PC-9 (cell line): ENCODE measurements at regions not wholly inside any gene's neighbourhood (a gene's known extent, or its start where the extent isn't known, plus 50 kb on each side); places are given as distances from the start of the nearest gene placed in this dataset.

ENCODE experiments used
- BruUV-seq: library from RNA; stranded (reverse); fragments of 400-500 nt; replicated peaks from 2 replicates; lab custom pipeline; 2021; lab: Mats Ljungman, UMichigan
- CTCF ChIA-PET: fragments of 300-600 bp; sonication (Branson Sonifier 250); formaldehyde crosslinking; loops from one replicate; lab custom pipeline; 2022; ENCODE audit warnings: antibody characterized with exemption; lab: Charles Lee
- POLR2A ChIA-PET: fragments of 300-600 bp; sonication (Branson Sonifier 250); formaldehyde crosslinking; loops from one replicate; lab custom pipeline; 2022; ENCODE audit warnings: antibody characterized with exemption; ENCODE audit not compliant: unreplicated experiment; lab: Charles Lee
- DNase-seq, 2 experiments: peaks; one replicate each; pipeline versions ENCODE4 v3.0.0 to v3.0.0-alpha.2; 2015 to 2022; ENCODE audit warnings: mixed read lengths in 1 of 2
- H2AFZ ChIP-seq: fragments of 200-600 bp; sonication (generic); 2 replicates; pipeline ENCODE4 v1.8.1; 2017; ENCODE audit warnings: antibody characterized with exemption
- H3F3A ChIP-seq: fragments of 200-600 bp; sonication (generic); 2 replicates; pipeline ENCODE4 v1.8.1; 2017; ENCODE audit warnings: antibody characterized with exemption, mild to moderate bottlenecking, low read depth; ENCODE audit not compliant: insufficient read depth
- H3K27ac ChIP-seq: fragments of 200-600 bp; sonication (generic); 2 replicates; pipeline ENCODE4 v1.6.1; 2016; ENCODE audit warnings: mixed run types
- H3K27me3 ChIP-seq: fragments of 200-600 bp; sonication (generic); 2 replicates; pipeline ENCODE4 v1.6.1; 2016; ENCODE audit warnings: low read depth, mixed run types; ENCODE audit not compliant: insufficient read depth
- H3K36me3 ChIP-seq: fragments of 200-600 bp; sonication (generic); 2 replicates; pipeline ENCODE4 v1.6.1; 2016; ENCODE audit warnings: low read depth, mixed run types
- H3K4me1 ChIP-seq: fragments of 200-600 bp; sonication (generic); replicated peaks from 2 replicates; pipeline ENCODE4 v1.6.1; 2016; ENCODE audit warnings: mixed run types; ENCODE audit not compliant: insufficient read depth
- H3K4me2 ChIP-seq: fragments of 200-600 bp; sonication (generic); 2 replicates; pipeline ENCODE4 v1.6.1; 2017; ENCODE audit warnings: mixed run types
- H3K4me3 ChIP-seq: fragments of 200-600 bp; sonication (generic); 2 replicates; pipeline ENCODE4 v1.6.1; 2016; ENCODE audit warnings: mixed run types
- H3K79me2 ChIP-seq: fragments of 200-600 bp; sonication (generic); 2 replicates; pipeline ENCODE4 v1.6.1; 2017; ENCODE audit warnings: low read depth, mixed run types
- H3K9me2 ChIP-seq: fragments of 200-600 bp; sonication (generic); 2 replicates; pipeline ENCODE4 v1.8.1; 2017; ENCODE audit warnings: mild to moderate bottlenecking; ENCODE audit not compliant: insufficient read depth
- H3K9me3 ChIP-seq: fragments of 200-600 bp; sonication (generic); 2 replicates; pipeline ENCODE4 v1.8.1; 2016; ENCODE audit warnings: low read depth; ENCODE audit not compliant: insufficient read depth
- H4K20me1 ChIP-seq: fragments of 200-600 bp; sonication (generic); 2 replicates; pipeline ENCODE4 v1.8.1; 2017; ENCODE audit not compliant: insufficient read depth
- EZH2 ChIP-seq: fragments of 200-600 bp; sonication (generic); IDR thresholded peaks from 2 replicates; pipeline ENCODE4 v1.8.0; 2017; ENCODE audit warnings: antibody characterized with exemption, low read depth
- intact Hi-C: fragments of 100-400 bp; cut with micrococcal nuclease; formaldehyde crosslinking; loops from one replicate; pipeline ENCODE4 v1.10.0; 2022; ENCODE audit not compliant: unreplicated experiment
- TF ChIP-seq, protein P1 (sequence below): fragments of 200-600 bp; sonication (generic); conservative IDR thresholded peaks from 2 replicates; pipeline ENCODE4 v1.6.1; 2017; ENCODE audit warnings: mixed run types, antibody characterized with exemption, mild to moderate bottlenecking, moderate library complexity

GRCh38 chr16:74092336-74092735, 204.3 kb upstream of the PSMD7 start:
- H3K4me2 ChIP-seq: no peak overlapping the region
- POLR2A ChIA-PET: no interaction called here
- H3K4me1 ChIP-seq: no peaks in the 10 kb centered on the region
- no TSS peak for BruUV-seq
- H2AFZ ChIP-seq: no peak overlapping the region
- TF ChIP-seq, protein P1, sequence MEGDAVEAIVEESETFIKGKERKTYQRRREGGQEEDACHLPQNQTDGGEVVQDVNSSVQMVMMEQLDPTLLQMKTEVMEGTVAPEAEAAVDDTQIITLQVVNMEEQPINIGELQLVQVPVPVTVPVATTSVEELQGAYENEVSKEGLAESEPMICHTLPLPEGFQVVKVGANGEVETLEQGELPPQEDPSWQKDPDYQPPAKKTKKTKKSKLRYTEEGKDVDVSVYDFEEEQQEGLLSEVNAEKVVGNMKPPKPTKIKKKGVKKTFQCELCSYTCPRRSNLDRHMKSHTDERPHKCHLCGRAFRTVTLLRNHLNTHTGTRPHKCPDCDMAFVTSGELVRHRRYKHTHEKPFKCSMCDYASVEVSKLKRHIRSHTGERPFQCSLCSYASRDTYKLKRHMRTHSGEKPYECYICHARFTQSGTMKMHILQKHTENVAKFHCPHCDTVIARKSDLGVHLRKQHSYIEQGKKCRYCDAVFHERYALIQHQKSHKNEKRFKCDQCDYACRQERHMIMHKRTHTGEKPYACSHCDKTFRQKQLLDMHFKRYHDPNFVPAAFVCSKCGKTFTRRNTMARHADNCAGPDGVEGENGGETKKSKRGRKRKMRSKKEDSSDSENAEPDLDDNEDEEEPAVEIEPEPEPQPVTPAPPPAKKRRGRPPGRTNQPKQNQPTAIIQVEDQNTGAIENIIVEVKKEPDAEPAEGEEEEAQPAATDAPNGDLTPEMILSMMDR: no peak
- no peak for TF ChIP-seq EZH2
- no peaks in the 10 kb centered on the region for H3K9me2 ChIP-seq
- intact Hi-C loops: no loop called here
- H3K4me3 ChIP-seq: no peak overlapping the region
- no peaks in the 10 kb centered on the region for H4K20me1 ChIP-seq
- H3K79me2 ChIP-seq: no peaks in the 10 kb centered on the region
- CTCF ChIA-PET: no interaction called here
- no peaks in the 10 kb centered on the region for H3K9me3 ChIP-seq
- H3K36me3 ChIP-seq: no peaks in the 10 kb centered on the region
- H3K27ac ChIP-seq: no peak overlapping the region
- H3K27me3 ChIP-seq: peaks cover 54% of the 10 kb centered on the region
- no peaks in the 10 kb centered on the region for H3F3A ChIP-seq
- DNase-seq: no peak

DNA sequence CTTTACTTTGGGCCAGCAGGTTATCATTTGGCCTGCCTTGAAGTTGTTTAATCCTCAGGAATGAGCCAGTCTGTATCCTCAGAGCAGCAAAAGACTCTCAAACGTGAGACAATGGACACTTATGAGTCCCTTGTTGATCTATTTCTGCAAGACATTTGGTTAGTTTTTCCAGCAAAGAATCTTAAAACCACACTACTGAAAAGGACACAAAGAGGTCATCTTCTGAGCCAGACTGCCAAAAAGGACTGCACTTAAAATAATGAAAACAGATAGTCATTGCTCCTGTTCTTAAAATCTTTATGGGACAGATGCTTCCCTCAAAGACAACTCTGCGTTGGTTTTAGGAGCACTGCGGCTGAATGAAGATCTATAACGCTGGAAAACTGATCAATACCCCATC, 205.7 kb upstream of the PSMD7 start:
- Histone ChIP-seq H3K27ac (no peak overlapping the region), H3K4me2 (no peak overlapping the region), H3K4me1 (no peaks in the 10 kb centered on the region), H3K79me2 (no peaks in the 10 kb centered on the region), H3K27me3 (peaks cover 54% of the 10 kb centered on the region), H3K4me3 (no peak overlapping the region), H3F3A (no peaks in the 10 kb centered on the region), H4K20me1 (no peaks in the 10 kb centered on the region), H3K36me3 (no peaks in the 10 kb centered on the region), H3K9me3 (no peaks in the 10 kb centered on the region), H2AFZ (no peak overlapping the region), H3K9me2 (no peaks in the 10 kb centered on the region)
- CTCF ChIA-PET: no interaction called here
- intact Hi-C loops: no loop called here
- POLR2A ChIA-PET: no interaction called here
- no peak for TF ChIP-seq EZH2
- TF ChIP-seq, protein P1: no peak
- no peak for DNase-seq
- BruUV-seq: no TSS peak

DNA sequence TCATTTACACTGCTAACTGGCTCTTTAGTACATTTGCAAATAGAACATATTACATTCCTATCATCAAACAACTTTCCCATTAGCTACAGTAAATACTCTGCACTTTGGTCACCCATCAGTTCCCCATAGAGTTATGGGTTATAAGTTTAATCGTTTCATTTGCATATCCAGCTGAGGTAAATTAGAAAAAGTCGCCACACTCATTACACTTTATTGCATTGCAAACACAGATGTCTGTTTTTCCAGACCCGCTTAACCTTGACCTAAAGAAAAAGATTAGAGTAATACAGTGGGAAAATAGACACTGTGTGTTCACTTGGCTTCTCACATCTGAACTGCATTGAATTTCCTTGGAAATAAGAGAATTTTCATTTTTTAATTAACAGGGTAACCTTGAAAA, 213.1 kb upstream of the PSMD7 start:
- Histone ChIP-seq H3K27ac (no peak overlapping the region), H3K4me1 (no peaks in the 10 kb centered on the region), H2AFZ (no peak overlapping the region), H3K27me3 (peaks cover 16% of the 10 kb centered on the region), H3K9me2 (no peaks in the 10 kb centered on the region), H3K79me2 (no peaks in the 10 kb centered on the region), H3K36me3 (no peaks in the 10 kb centered on the region), H3F3A (no peaks in the 10 kb centered on the region), H3K4me3 (no peak overlapping the region), H3K9me3 (no peaks in the 10 kb centered on the region), H3K4me2 (no peak overlapping the region), H4K20me1 (no peaks in the 10 kb centered on the region)
- POLR2A ChIA-PET: no interaction called here
- CTCF ChIA-PET: no interaction called here
- no TSS peak for BruUV-seq
- DNase-seq: no peak
- TF ChIP-seq EZH2: no peak
- TF ChIP-seq, protein P1: no peak
- intact Hi-C loops: no loop called here
